T-helper 2 cell treated with Interferon-gamma antibody and Interleukin-4, amounts not matched to agents 5 μg/mL and 100 μg/mL, for 36 hours (primary cell): ENCODE measurements at regions not wholly inside any gene's neighbourhood (a gene's known extent, or its start where the extent isn't known, plus 50 kb on each side); places are given as distances from the start of the nearest gene placed in this dataset.

Source experiments
- DNase-seq: peaks from one replicate; pipeline ENCODE4 v3.0.0; 2021; ENCODE audit warnings: low spot score
- H3K27ac Mint-ChIP-seq: one replicate; pipeline ENCODE4 v1.8.0; 2021; ENCODE audit warnings: mild to moderate bottlenecking, mixed read lengths
- H3K27me3 Mint-ChIP-seq: one replicate; pipeline ENCODE4 v1.8.0; 2021; ENCODE audit warnings: low read depth, mixed read lengths
- H3K36me3 Mint-ChIP-seq: one replicate; pipeline ENCODE4 v1.8.0; 2021; ENCODE audit warnings: low read depth, mixed read lengths
- H3K4me1 Mint-ChIP-seq: one replicate; pipeline ENCODE4 v1.8.0; 2021; ENCODE audit warnings: low read depth, mixed read lengths
- H3K4me3 Mint-ChIP-seq: one replicate; pipeline ENCODE4 v1.8.0; 2022; ENCODE audit warnings: mild to moderate bottlenecking, moderate library complexity, mixed read lengths
- H3K9me3 Mint-ChIP-seq: one replicate; pipeline ENCODE4 v1.8.0; 2021; ENCODE audit warnings: mixed read lengths

DNA sequence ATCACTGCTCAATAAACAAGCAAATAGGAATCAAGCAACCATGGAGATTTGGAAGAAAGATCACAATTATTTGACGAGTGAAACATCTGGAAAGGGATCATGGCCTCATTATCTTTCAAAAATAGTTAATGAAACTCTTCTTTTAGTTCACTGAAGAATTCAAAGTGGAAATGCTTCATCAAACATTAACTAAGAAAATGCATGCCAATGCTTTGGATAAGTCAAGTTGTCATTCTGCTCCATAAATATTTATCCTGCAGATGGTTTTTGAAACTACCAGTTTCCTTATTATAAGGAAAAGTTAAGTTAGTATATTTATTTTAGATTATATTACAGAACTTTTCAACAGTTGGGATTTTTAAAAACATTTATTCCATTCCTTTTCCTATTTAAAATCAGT lies 206.5 kb upstream of the ADGRL2 start:
- H3K9me3 Mint-ChIP-seq: no peaks in the 10 kb centered on the region
- H3K4me1 Mint-ChIP-seq: no peaks in the 10 kb centered on the region
- H3K4me3 Mint-ChIP-seq: no peak overlapping the region
- no peaks in the 10 kb centered on the region for H3K27me3 Mint-ChIP-seq
- H3K36me3 Mint-ChIP-seq: no peaks in the 10 kb centered on the region
- no peak for DNase-seq
- H3K27ac Mint-ChIP-seq: no peak overlapping the region

DNA sequence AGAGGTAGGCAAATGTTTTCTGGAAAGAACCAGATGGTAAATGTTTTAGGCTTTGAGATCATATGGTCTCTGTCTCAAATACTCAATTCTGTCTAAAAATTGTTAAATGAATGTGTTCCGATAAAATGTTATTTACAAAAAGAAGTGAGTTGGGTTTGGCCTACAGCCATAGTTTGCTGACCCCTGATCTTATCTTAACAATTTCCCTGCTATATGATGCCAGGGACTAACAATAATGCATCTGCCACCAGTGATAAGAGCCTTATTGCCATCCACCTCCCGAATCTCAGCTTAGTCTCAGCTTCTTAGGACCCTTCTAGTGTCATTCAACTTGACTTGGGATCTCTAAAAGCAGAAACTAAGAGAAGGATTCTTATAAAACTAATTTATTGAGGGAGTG lies 208.5 kb upstream of the ADGRL2 start:
- H3K27ac Mint-ChIP-seq: no peak overlapping the region
- no peaks in the 10 kb centered on the region for H3K4me1 Mint-ChIP-seq
- DNase-seq: no peak
- no peaks in the 10 kb centered on the region for H3K9me3 Mint-ChIP-seq
- H3K36me3 Mint-ChIP-seq: no peaks in the 10 kb centered on the region
- H3K4me3 Mint-ChIP-seq: no peak overlapping the region
- no peaks in the 10 kb centered on the region for H3K27me3 Mint-ChIP-seq

DNA sequence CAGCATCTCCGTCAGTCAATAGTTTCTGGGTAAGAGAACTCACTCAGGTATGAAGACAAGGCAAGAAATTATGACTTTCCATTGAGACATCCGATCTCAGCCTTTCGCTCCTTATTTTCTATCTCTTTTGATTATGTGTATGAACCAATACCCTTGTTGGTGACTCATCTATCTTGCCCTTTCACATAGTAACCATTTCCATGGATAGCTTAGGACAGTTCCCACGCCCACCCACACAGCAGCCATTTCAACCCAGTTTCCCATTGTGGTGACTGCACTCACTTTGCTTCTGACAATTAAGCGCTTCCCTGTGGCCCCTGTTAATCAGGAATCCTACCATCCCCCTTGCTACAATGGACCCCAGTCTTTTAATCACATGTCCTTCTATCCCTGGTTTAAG lies 210.6 kb upstream of the ADGRL2 start:
- Mint-ChIP-seq H3K9me3 (no peaks in the 10 kb centered on the region), H3K4me1 (no peaks in the 10 kb centered on the region), H3K27ac (no peak overlapping the region), H3K4me3 (no peak overlapping the region), H3K36me3 (no peaks in the 10 kb centered on the region), H3K27me3 (no peaks in the 10 kb centered on the region)
- DNase-seq: no peak

DNA sequence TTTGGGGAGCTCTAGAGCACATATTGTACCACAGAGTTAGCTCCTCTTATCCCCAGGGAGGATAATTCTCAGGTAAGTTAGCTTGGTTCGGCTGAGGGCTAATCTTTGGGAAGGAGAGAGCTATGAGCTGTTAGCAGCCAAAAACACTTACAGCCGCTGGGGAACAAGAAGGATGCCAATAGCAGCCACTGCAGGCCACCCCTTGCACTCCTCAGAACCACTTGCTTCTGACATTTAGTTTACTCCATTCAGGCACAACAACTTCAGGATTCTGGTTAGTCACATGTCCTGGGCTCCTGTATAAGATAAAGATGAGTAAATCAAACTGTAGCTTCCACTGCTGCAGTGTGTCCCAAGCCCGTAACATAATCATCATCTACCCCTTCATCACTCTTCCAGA lies 212.6 kb upstream of the ADGRL2 start:
- Mint-ChIP-seq H3K4me1 (no peaks in the 10 kb centered on the region), H3K4me3 (no peak overlapping the region), H3K9me3 (no peaks in the 10 kb centered on the region)

DNA sequence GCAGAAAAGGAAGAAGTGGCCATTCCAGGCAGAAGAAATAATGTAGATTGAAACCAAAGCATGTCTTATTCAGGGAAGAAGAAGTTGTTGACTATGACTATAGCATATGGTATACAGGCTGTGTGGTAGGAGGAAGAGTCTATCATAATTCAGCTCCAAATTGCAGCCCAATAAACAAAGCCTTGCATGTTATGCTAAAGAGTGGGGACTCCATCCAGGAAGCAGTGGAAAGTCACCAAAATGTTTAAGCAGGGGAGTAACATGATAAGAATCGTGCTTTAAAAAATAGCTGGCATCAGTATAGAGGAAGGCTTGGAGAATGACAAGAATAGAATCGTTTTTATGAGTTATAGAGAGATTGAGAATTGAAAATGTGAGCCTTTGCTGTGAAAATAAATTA lies 213.3 kb upstream of the ADGRL2 start:
- no peak for DNase-seq
- Mint-ChIP-seq H3K27me3 (no peaks in the 10 kb centered on the region), H3K27ac (no peak overlapping the region), H3K36me3 (no peaks in the 10 kb centered on the region), H3K4me3 (no peak overlapping the region), H3K9me3 (no peaks in the 10 kb centered on the region), H3K4me1 (no peaks in the 10 kb centered on the region)

More for the DNA sequence above, 212.6 kb upstream of the ADGRL2 start:
- no peak for DNase-seq
- Mint-ChIP-seq H3K27ac (no peak overlapping the region), H3K27me3 (no peaks in the 10 kb centered on the region), H3K36me3 (no peaks in the 10 kb centered on the region)

DNA sequence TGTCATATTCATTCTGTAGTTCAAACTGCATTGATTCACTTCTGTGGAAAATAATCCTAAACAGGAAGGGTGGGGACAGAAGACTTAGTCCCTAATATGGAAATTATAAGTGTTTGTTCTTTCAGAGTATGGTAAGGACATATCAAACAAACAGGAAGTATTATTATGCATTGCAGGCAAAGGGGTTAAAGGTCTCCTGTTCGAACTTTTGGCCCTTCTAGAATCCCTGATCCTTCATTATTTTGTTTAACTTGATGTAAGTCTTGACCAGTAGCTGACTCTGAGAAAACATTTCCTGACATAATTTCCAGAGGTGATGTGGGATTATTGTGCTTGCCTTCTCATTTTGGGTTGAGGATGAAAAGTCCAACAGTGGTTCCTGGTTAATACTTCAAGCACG lies 215.4 kb upstream of the ADGRL2 start:
- no peaks in the 10 kb centered on the region for H3K4me1 Mint-ChIP-seq
- H3K9me3 Mint-ChIP-seq: no peaks in the 10 kb centered on the region
- H3K36me3 Mint-ChIP-seq: no peaks in the 10 kb centered on the region
- H3K27ac Mint-ChIP-seq: no peak overlapping the region
- H3K4me3 Mint-ChIP-seq: no peak overlapping the region
- no peak for DNase-seq
- H3K27me3 Mint-ChIP-seq: no peaks in the 10 kb centered on the region

DNA sequence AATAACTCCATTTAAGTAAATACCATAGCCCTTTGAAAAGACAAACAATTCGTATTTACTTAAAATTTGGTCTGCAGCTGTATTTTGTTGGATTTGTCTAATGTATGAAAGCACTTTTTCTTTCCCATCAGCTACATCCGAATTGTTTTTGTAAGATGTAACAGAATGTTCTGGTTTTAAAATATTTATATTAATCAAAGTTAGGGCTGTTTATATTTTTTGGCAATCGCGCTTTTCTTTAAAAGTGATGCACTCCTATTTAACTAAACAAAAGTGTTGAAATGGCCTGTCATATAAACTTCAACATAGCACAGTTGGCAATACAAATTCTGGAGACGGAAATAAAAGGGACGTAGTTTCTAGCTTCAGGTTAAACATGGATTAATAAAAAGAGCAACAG lies 216.3 kb upstream of the ADGRL2 start:
- no peaks in the 10 kb centered on the region for H3K9me3 Mint-ChIP-seq
- no peak for DNase-seq
- no peaks in the 10 kb centered on the region for H3K36me3 Mint-ChIP-seq
- H3K27me3 Mint-ChIP-seq: no peaks in the 10 kb centered on the region
- H3K4me1 Mint-ChIP-seq: no peaks in the 10 kb centered on the region
- H3K27ac Mint-ChIP-seq: no peak overlapping the region
- H3K4me3 Mint-ChIP-seq: no peak overlapping the region

DNA sequence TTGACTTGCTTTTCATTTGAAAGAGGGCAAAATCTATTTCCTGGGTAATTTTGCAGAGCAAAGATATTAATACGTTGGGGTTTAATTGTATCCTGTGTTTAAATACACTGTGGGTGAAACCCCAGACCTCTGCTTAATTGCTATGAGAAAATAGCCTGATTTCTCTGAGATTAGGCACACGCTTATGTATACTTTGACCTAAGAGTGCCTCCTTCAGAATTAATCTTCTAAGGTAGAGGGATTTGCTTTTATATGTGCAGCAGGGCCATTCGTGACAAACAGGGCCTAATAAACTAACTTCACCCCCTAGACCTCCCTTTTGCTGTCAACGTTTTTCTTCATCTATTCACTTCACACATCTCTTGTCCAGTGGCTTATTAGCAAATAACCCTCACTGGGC lies 216.9 kb upstream of the ADGRL2 start:
- Mint-ChIP-seq H3K4me3 (no peak overlapping the region), H3K27ac (no peak overlapping the region), H3K27me3 (no peaks in the 10 kb centered on the region), H3K4me1 (no peaks in the 10 kb centered on the region), H3K36me3 (no peaks in the 10 kb centered on the region), H3K9me3 (no peaks in the 10 kb centered on the region)
- DNase-seq: no peak

DNA sequence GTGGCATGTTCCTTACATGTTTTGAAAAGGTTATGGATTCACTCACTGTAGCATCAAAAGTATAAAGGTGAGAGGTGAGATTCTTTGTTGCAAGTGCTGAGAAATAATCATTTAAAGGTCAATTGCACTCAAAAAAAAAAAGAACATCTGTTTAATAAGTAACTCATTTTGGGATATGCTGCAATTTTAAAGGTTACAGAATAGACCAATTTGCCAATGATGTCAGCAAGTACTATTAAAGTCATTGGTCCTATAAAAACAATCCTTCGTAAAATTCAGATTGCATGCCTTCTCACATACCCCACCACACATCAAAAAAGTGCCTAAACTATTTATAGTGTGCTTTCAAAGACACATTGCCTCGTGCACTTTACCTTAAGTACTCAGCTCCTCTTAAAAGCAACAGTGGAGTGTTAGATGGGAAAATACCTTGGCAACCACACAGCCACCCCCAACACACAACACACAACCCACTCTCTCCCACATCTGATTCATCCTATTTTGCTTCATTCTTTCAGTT lies 218.2 kb upstream of the ADGRL2 start:
- Mint-ChIP-seq H3K4me3 (no peak overlapping the region), H3K27ac (no peak overlapping the region), H3K36me3 (no peaks in the 10 kb centered on the region), H3K27me3 (no peaks in the 10 kb centered on the region), H3K4me1 (no peaks in the 10 kb centered on the region), H3K9me3 (no peaks in the 10 kb centered on the region)
- peak; percentile 3 for DNase-seq

DNA sequence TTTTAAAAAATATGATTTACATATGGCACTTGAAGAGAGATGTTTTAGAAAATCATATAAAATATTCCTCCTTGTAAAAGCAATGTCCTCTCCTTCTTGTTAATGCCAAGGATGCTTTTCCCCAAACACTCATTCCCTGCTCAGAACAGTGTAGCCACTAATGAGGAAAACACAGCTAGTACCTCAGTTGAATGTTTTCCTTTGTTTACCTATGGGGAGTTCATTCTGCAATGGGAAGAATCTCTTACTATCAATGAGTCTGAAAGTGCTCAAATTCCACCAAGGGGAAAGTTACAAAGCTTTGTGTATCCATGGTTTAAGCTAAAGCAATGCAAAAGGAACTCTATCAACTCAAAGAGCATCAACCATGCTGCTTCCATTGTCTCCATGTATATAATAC lies 221.9 kb upstream of the ADGRL2 start:
- Mint-ChIP-seq H3K36me3 (no peaks in the 10 kb centered on the region), H3K27me3 (no peaks in the 10 kb centered on the region), H3K27ac (no peak overlapping the region), H3K4me1 (no peaks in the 10 kb centered on the region), H3K9me3 (no peaks in the 10 kb centered on the region), H3K4me3 (no peak overlapping the region)
- no peak for DNase-seq

DNA sequence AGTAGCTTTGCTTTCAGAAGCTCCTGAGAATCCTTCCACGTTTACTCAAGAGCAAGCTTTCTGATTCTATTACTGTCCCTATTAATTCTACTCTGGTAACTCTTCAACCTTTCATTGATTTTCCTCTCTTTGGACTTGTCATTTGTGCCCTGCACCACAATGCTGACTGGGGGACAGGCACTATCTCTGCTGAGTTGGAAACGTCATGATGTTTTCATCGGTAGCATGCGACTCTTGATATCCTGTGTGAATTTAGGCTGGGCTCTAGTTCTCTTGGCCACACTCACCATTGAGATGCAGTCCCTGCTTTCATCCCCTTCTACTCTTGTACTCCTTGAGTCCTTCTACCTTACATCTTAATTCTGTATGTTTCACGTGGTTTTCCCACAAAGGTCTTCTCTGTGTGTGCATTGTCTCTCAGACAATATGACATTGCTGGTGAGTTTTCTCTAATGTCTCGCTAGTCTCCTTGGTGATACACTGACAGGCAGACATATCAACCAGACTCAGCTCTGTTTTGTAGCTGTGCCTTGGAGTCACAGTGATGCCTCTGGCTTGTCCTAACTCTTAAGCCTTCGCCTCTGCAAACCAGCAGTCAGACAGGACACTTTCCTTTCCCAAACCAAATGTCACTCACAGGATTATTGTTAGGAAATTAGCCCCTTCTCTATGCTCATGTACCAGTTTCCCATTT lies 223.6 kb upstream of the ADGRL2 start:
- no peak overlapping the region for H3K27ac Mint-ChIP-seq
- H3K27me3 Mint-ChIP-seq: no peaks in the 10 kb centered on the region
- DNase-seq: no peak
- H3K4me1 Mint-ChIP-seq: no peaks in the 10 kb centered on the region
- H3K4me3 Mint-ChIP-seq: no peak overlapping the region
- no peaks in the 10 kb centered on the region for H3K9me3 Mint-ChIP-seq
- H3K36me3 Mint-ChIP-seq: no peaks in the 10 kb centered on the region

DNA sequence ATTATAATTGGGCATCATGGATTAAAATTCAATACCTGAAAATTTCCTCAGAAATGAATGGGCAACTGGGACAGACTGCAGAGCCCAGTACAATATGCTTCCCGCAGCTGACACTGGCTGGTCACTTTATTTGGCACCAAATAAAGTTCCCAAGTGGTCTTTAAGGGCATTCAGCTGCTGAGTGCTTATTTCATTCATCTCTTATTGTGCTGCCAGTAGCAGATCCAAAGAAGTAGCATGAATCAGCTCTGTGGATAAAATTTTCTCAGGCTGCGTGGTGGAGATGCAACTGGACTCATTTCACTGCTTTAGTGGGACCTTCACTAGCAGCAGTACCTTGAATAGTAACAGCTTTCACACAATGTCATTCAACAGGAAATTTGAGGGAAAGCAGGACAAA lies 226.3 kb upstream of the ADGRL2 start:
- Mint-ChIP-seq H3K27me3 (no peaks in the 10 kb centered on the region), H3K4me1 (no peaks in the 10 kb centered on the region), H3K27ac (no peak overlapping the region), H3K4me3 (no peak overlapping the region), H3K36me3 (no peaks in the 10 kb centered on the region), H3K9me3 (no peaks in the 10 kb centered on the region)
- DNase-seq: no peak

DNA sequence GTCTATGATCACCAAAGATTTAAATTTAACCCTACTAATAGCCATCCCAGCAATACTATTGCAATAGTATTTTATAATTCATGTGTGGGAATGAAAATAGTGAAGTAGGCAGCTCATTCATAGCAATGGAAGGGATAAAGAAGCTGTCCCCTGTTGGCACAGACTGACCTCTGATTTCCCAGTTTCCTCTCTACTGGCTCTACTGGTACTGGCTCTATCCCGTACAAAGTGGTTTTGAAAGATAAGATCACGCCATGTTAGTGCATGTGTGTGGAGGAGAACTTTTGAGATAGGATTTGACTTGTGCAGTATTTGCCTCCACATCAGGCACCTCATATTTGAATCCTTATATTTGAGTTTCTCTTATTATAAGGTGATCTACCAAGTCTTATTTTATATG lies 227.3 kb upstream of the ADGRL2 start:
- DNase-seq: no peak
- Mint-ChIP-seq H3K4me3 (no peak overlapping the region), H3K36me3 (no peaks in the 10 kb centered on the region), H3K9me3 (no peaks in the 10 kb centered on the region), H3K4me1 (no peaks in the 10 kb centered on the region), H3K27me3 (no peaks in the 10 kb centered on the region), H3K27ac (no peak overlapping the region)

DNA sequence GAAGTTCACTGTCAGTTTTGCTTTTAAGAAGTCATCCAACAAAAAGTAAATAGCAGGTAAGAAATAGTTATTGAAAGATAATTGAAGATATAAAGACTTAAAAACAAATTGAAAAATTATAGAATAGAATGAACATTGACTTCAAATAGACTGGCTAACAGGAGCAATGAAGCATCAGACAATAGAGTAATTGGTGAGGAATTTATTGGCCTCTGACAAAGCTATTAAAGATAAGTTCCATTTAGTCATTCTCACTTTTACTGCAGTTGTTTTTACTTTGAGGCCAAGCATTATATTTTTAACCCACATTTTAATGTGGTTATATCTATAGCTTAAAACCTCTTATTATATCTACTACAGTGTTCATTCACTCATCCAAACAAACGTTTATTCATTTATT lies 228.8 kb upstream of the ADGRL2 start:
- H3K9me3 Mint-ChIP-seq: no peaks in the 10 kb centered on the region
- no peaks in the 10 kb centered on the region for H3K36me3 Mint-ChIP-seq
- no peaks in the 10 kb centered on the region for H3K4me1 Mint-ChIP-seq
- H3K4me3 Mint-ChIP-seq: no peak overlapping the region
- H3K27ac Mint-ChIP-seq: no peak overlapping the region
- no peaks in the 10 kb centered on the region for H3K27me3 Mint-ChIP-seq
- DNase-seq: no peak

DNA sequence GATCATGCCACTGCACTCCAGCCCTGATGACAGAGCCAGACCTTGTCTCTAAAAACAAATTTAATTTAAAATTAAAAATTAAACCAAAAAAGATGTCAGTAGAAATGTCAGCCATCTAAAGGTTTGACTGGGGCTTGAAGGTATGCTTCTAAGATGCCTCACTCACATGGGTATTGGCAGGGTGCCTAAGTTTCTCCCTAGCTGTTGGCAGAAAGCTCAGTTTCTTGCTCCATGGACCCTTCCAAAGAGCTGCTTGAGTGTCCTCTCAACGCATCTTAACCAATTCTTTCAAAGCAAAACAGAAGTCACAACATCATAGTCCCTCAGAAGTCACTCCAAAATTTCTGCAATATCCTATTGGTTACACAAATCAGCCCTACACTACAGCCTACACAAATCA lies 231.0 kb upstream of the ADGRL2 start:
- H3K27me3 Mint-ChIP-seq: no peaks in the 10 kb centered on the region
- no peak overlapping the region for H3K4me3 Mint-ChIP-seq
- H3K4me1 Mint-ChIP-seq: no peaks in the 10 kb centered on the region
- DNase-seq: no peak
- no peaks in the 10 kb centered on the region for H3K36me3 Mint-ChIP-seq
- no peaks in the 10 kb centered on the region for H3K9me3 Mint-ChIP-seq
- no peak overlapping the region for H3K27ac Mint-ChIP-seq
